ENCODE measurements at regions not wholly inside any gene's neighbourhood (a gene's known extent, or its start where the extent isn't known, plus 50 kb on each side); places are given as distances from the start of the nearest gene placed in this dataset.

DNA sequence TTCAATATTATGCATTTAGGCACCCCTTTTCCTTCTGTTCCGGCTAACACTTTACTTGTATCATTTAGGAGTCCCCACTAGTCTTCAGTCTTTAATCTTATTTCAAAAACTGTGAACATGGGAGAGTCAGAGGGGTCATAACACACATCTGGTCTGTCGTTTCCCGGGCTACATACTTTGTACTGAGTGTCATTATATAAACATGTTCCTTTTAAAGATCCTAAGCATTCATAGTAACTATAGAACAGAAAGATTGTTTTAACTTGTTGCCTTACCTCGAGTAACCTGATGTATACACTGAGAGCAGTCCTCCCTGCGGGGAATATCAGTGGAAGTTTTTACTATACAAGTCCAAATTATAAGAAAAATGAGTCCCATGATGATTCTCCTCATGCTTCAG, 78.2 kb upstream of the VEPH1 start:
- no peak for TF ChIP-seq POLR2AphosphoS5 (IDR thresholded peaks at IDR 0.05; ENCODE audit: low read depth)
- TF ChIP-seq CTCF (IDR thresholded peaks at IDR 0.05; ENCODE audit: insufficient read depth, low read length): no peak
- TF ChIP-seq GABPA (IDR thresholded peaks at IDR 0.05; ENCODE audit: low read depth): no peak

Data from HL-60 (cell line).